Islet of Langerhans (tissue), 1 donor: ENCODE measurements at regions not wholly inside any gene's neighbourhood (a gene's known extent, or its start where the extent isn't known, plus 50 kb on each side); places are given as distances from the start of the nearest gene placed in this dataset.

ENCODE experiments used
- FAIRE-seq: peaks from one replicate; lab custom pipeline; 2011; peaks lifted over from hg19 to GRCh38; lab: Jason Lieb, UNC

DNA sequence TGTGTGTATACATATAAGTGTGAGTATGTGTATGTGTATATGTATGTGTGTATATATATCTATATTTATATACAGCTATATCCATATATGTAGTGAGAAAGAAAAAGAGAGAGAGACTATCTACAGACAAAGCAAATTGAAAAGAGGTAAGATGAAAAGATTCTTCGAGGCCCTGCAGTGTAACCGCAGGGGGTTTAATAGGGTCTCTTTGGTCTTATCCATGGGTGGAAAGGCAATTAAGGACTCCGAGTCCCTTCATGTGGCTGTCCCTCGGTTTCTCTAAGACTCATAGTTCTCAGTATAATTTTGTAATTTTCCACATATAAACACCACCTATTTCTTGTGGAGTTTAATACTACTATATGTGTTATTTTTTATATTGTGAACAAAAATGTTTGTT is 50.6 kb upstream of the JAZF1 start:
- no peak for FAIRE-seq

DNA sequence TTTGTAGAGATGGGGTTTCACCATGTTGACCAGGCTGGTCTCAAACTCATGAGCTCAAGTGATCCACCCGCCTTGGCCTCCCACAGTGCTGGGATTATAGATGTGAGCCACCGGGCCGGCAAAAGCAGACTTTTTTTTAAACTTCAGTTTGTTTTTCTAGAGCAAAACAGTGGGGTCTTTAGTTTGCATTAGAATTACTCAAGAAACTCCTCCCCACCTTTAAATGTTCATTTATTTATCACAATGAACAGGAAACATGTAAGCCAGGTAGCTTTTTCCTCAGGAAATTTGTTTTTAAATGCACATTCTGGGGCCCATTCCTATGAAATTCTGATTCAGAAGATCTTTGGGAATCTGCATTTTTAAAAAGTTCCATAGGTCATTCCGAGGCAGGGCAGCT is 56.0 kb upstream of the JAZF1 start:
- FAIRE-seq = no peak

DNA sequence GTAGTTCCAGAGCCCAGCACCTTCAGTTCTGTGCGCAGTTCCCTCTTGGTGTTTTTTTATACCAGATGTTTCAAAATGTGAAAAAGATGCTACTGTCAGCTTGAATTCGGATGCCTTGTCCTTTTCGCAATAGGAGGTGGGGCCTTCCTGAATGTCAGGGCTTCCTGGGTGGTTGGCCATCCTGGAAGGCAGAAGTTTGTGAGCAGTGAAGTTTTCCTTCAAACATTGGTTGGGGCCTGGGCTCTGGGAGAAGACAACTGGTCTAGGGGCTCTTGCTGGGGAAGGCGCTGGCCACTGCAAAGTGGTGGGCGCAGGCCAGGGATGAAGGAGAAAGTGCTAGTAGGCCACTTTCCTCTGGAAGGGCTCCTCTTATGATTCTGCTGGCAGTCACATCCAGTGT is 56.8 kb upstream of the JAZF1 start:
- FAIRE-seq = no peak

DNA sequence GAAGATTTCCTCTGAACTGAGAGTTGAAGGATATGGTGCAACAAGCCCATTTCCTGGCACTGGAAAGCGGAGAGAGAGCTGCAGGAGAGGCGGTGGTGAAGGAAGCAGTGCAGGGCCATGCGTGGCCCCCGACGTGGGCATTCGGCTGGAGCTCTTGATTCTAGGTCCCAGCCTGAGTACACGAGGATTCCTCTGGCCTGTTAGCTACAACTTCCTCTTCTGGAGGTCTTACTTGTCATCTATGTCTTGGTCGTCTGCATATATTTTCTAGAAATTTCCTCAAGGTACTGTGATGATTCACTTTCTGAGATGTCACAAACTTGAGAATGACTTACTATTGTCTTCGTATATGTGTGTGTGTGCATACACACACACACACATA is 59.2 kb upstream of the JAZF1 start:
- no peak for FAIRE-seq

DNA sequence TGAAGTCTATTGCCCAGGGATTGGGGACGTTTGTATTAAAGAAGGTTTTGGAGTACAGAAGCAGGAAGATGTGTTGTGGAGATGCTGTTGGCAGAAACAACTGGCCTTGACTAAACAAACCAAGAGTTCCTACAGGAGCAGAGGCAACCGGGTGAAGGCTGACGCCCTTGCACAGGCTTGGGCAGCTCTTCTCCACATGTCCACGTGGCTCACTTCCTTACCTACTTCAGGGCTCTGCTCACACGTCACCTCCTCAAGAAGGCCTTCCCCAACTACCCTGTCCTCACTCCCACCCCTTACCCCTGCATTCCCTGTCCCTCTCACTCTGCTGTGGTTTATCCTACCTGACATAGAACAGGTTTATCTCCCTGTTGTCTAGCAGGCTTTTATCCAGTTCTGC is 59.9 kb upstream of the JAZF1 start:
- FAIRE-seq = no peak

DNA sequence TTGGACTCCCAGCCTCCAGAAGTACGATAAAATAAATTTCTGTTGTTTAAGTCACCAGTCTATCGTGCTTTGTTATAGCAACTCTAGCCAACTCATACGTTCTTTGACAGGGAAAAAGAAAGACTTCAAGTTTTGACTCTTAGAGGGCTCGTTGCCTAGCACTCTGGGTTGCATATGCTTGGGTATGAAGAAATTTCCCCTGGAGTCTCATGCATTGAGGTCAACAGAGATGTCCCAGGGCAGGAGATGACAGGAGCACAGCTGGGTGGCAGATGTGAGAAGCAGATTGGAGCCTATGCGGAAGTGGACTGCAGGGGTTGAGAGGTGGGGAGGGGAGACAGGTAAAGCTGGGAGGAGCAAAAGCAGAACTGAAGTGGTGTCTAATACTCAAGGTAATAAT is 63.3 kb upstream of the JAZF1 start:
- FAIRE-seq = no peak

DNA sequence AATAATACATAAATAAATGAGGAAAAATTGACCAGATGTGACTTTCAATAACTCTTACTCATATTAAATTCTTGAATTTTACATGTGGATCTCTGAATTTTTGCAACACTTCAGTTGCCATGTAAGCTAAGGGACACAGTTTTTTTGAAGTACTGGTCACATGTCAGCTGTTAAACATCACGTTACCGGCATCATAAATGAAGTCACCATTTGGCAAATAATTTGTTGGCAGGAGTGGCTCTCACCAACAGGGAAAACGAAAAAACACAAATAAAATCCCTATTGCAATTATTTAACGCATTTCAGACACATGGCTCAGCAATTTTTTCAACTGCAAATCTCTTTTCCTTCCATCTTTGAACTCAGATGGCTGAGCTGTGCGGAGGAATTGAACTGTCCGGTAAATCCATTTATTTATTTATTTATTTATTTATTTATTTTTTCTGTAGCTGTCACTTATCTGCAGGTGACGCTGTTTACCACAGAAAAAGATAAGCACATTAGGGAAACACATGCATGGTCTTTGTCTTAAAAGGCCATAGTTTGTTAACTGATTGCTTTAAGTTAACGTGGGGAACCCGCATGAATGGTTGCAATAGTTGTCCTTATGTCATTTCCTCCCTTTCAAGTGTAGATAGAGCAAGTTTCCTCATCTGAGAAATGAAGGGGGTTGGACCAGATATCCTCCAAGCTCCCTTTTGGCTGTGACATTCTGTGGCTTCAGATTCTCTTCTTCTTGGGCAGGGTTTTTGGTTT is 64.7 kb upstream of the JAZF1 start:
- FAIRE-seq = no peak

DNA sequence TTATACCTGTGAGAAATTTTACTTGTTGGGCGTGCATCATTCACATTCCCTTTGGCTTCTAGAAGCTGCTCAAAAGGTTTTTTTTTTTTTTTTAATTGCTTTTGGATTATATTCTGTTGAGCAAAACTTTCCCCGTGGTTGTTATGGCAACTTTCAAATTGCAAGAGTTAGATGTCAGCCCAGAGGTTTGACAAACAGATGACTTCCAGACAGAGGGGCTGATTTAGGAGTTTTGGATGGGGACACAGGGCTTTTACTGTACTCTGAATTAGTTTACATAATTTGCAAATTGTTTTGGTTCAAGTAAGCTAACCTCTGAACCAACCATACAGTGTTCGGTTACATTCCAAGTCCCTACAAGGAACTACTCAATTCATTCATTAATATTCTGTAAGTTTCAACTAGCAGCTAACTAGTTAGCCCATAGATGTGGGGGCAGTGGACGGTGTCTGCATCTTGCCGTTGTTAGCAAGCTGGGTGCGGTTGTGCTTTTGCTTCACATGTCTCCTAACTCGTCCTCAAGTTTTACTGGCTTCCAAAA is 66.4 kb upstream of the JAZF1 start:
- no peak for FAIRE-seq

DNA sequence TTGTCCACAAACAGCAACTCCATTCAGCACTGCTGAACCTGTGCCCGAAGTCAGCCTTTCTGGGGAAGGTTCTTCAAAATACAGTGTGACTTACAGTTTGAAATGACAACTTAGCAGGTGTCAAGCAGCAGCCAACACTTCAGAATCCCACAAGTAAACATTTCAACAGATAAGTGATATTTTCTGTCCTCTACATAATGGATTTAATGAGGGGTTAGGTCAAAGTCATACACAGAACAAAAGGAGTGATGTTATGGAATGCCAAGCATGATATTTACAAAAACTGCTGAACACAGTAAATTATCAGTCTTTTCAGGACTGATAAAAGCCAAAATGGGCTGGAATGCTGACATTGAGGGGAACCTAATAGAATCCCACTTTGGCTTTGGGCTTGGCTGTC is 77.6 kb upstream of the JAZF1 start:
- no peak for FAIRE-seq

DNA sequence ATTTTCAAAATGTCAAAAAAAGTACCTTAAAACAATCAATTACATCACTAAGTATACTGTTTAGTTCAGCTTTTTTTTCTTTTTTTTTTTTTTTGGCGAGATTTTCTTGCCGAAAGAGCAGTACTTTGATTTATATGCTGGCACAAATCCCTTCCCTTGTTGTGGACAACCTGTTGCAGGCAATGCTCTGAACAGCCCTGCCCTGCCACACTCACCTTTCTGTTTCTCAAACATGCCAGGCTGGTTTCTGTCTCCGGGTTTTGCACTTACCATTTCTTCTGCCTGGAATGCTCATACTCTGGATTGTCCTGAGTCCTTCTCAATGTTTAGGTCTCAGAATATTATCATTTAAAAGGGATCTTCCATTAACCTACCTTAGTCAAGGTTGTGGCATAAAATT is 80.4 kb upstream of the JAZF1 start:
- no peak for FAIRE-seq

DNA sequence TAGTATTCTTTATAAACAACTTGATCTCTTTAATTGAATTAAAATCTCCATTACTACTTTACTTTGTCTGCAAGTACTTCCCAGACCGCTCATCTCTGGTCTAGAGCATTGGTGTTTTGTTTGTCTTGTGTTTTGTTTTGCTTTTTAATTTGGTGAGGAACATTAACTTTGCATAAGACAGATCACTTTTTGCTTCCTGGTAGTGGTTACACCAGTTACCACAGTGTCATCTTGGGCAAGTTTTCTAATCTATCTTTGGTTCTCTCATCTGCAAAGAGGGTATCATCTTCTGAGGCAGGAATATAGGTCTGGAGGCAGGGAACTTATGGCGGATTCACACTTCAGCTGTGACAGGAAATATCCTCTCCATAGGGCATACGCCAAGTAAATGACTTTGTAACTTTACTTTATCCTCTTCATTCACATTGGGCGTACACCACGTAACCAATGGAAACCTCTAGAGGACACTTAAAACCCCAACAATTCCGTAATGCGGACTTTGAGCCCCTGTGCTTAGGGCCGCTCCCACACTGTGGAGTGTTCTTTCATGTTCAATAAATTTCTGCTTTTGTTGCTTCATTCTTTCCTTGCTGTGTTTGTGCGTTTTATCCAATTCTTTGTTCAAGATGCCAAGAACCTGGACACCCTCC is 83.2 kb upstream of the JAZF1 start:
- FAIRE-seq = no peak

DNA sequence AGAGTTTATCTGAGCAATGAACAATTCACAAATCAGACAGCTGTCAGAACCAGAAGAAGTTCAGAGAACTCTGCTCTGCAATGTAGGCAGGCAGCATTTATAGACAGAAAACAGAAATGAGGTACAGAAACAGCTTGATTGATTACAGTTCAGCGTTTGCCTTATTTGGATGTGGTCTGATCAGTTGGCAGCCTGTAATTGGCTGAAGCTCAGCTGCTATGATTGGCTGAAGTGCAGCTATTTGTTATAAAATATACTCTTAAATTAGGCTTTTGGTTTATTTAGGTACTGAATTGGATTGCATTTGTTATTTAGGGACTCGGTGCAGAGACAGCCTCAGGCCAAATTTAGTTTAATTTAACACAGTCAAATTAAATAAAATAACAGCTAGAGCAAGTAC is 85.8 kb upstream of the JAZF1 start:
- no peak for FAIRE-seq

DNA sequence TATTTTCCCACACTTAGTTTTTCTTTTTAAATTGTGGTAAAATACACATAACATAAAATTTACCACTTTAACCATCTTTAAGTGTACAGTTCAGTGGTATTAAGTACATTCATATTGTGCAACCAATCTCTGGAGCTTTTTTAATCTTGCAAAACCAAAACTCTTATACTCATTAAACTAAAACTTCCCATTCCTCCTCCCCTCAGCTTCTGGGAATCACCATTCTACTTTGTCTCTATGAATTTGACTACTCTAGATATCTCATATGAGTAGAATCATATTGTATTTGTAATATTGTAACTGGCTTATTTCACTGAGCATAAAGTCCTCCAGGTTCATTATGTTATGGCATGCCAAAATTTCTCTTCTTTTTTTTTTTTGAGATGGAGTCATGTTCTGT is 86.4 kb upstream of the JAZF1 start:
- FAIRE-seq = no peak

DNA sequence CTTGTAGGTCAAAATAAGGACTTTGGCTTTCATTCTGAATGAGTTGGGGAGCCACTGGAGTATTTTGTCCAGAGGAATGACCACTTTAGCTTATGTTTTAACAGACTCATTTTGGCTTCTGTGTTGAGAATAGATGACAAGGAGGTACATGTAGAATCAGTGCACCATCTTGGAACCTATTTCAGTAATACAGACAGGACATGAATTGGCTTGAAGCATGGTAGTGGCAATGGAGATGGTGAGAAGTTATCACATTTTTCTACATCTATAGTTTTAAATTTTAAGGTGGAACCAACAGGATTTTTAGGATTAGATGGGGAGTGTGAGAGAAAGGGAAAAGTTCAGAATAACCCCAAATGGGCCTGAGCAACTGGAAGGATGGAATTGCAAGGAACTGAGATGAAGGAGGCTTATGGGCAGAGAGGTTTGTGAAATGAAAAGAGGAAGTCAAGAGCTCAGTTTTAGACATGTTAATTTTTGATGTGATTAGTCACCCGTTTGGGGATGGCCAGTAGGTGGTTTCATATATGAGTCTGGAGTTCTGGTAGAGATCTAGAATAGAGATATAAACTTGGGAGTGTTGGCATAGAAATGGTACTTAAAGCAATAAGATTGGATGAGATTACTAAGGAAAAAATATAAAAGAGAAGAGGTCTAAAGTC is 89.2 kb upstream of the JAZF1 start:
- no peak for FAIRE-seq

DNA sequence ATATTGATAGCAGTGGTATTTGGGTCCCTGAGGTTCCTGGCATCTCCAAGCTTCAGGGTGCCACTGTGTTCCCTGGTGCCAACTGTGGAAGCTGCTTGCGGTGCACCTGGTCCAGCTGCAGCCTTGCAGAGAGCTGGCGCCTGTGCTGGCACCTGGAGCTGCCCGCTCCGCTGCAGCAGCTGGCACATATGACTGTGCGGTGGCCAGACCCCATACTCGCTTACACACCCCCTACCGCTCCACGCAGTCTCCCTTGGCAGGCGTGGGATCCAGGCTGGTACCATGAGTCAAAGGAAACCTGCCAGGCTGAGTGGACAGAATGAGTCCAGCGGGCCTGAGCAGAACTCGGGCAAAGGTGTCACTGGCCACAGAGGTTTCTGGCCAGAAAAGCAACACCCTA is 89.9 kb upstream of the JAZF1 start:
- FAIRE-seq = no peak

DNA sequence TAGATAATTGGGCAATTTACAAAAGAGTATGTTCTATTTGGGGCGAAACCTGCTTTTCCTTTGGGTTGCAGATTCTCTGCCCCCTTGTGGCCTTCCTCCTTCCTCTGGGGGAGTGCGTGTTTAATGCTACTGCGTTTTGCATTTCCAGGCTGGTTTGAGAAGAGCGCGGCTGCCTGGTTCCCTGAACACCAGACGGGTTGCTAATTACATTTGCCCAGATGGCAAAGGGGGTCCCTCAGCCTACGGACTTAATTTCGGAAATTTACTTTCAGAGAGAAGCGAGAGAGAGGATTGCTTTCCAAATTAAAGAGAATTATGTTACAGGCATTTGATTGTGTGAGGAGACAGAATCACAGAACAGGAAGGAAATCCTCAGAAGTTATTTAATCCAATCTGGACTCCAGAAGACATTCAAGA is 91.9 kb upstream of the JAZF1 start:
- FAIRE-seq = peak; percentile 27

DNA sequence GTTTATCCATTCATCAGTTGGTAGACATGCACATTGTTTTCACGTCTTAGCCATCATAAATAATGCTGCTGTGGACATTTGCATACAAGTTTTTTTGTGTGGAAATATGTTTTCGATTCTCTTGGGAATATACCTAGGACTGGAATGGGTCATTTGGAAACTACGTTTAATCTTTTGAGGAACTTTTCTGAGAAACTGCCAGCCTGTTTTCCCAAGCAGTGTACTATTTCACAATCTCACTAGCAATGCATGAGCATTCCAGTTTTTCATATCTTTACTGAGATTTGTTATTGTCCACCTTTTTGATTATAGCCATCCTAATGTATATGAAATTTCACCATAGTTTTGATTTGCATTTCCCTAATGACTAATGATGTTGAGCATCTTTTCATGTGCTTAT is 95.7 kb upstream of the JAZF1 start:
- FAIRE-seq = no peak

DNA sequence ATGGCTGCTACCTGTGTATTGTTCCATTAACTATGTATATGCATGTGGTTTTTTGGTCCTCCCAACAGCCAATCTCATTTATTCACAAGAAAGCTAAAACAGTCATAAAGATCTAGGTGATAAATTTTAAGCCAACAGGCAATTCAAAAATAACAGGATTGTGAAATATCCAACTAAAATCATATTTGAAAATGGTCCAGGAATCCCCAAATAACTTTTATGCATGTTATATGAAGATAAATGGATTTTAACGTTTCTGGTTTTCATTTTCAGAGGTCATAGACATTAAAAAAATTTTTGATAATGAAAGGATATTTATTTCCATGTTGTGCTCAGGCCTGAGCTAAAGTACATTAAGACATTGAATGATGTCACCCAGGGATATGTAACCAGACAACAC is 96.8 kb upstream of the JAZF1 start:
- FAIRE-seq = no peak

DNA sequence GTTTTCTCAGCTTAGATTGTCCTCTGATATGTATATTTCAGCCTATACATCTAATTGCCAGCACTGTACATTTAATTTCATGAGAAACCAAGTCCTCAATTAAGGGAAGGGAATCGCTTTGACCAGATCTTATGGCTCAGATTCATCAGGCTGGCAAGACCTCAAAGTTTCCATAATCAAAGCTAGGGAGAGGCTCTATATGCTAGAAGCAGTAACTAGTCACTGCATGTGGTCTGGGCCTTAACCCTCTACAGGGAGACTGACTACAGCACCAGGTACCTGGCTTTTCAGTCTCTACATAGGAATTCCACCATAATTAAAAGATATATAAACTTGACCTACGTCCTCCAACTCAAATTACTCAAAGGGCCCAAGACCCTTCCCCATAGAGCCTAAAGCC is 97.4 kb upstream of the JAZF1 start:
- no peak for FAIRE-seq

DNA sequence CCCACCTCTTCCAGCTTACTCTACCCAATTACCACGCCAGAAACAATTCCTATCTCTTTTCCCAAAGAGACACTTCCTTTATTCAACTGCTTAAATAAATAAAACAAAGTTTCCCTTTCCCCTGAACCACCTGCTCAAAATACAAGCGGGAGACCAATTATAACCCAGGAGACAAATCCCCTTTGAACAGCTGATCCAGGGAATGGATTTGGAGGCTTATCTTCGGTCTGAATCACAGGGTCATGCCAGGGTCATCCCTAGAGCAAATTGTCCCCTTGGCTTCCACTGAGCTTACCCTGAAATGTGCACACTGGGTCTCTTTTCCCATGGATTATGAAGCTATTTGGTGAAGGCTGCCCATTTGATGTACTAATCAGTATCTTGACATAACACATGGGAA is 99.9 kb upstream of the JAZF1 start:
- FAIRE-seq = no peak

DNA sequence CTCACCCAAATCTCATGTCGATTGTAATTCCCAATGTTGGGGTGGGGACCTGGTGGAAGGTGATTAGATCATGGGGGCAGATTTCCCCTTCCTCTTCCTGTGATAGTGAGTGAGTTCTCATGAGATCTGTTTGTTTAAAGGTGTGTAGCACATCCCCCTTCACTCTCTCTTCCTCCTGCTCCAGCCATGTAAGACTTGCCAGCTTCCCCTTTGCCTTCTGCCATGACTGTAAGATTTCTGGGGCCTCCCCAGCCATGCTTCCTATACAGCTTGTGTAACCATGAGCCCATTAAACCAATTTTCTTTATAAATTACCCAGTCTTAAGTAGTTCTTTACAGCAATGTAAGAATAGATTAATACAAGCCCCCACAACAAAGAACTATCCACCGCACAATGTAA is 109.9 kb upstream of the JAZF1 start:
- no peak for FAIRE-seq

DNA sequence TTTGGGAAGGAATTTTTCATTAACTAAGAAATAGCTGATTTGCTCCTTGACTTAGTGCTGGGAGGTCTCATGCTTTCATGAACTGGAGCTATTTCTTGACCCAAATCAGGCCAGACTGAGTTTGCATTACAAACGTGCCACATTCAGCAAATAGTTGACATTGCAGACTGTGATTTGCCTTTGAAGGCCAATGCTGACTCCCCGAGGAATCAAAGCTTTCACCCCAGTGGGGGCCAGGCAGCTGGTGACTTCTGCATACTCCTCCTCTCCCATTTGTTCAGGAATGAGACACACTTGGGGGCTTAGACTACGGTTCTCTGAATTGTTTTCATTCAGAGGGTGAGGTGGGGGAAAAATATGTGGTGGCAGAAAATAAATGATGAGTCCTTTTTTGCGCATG is 111.0 kb upstream of the JAZF1 start:
- no peak for FAIRE-seq

DNA sequence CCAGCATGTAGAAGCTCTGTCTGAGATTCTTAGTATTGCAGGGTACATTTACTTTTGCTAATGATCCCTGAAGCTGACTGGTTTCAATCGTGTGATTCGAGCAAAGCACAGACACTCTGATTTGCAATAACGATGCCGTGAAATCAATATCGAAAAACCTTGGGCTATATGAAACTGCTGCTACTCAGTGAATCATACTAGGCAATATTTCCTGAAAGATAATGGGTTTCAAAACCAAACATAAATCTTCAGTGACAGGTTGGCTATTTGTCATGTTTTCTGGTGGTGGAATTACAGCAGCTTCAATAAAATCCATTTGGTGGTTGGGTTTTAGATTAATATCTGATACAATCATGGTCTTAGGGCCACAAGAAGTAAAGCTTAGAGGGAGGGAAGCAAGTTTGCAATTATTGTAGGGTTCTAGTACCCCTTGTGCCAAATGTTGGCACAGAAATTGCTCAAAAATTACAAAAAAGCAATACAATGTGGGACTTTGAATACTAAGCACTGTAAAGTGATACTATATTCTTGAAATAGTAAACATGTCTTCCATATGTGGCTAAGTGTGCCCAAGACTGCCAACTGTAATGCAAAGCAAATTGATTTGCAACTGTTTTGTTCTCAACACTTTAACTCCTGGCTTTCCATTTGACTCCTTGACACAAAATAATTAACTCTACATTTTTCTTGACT is 112.4 kb upstream of the JAZF1 start:
- no peak for FAIRE-seq
